OCI-LY1 (cell line): ENCODE measurements at regions not wholly inside any gene's neighbourhood (a gene's known extent, or its start where the extent isn't known, plus 50 kb on each side); places are given as distances from the start of the nearest gene placed in this dataset.

Source experiments
- H2AFZ ChIP-seq: fragments of 200-600 bp; sonication (generic), shearing (Covaris generic); 2 replicates; pipeline ENCODE4 v1.6.0; 2014; ENCODE audit warnings: antibody characterized with exemption, mild to moderate bottlenecking, low read length
- H3F3A ChIP-seq: fragments of 200-600 bp; sonication (generic), shearing (Covaris generic); 2 replicates; pipeline ENCODE4 v1.6.0; 2014; ENCODE audit warnings: mild to moderate bottlenecking, antibody characterized with exemption, low read length, moderate library complexity; ENCODE audit not compliant: insufficient read depth
- H3K27ac ChIP-seq: fragments of 200-600 bp; sonication (generic); 2 replicates; pipeline ENCODE4 v1.5.1; 2014; ENCODE audit warnings: low read length, mixed run types, mild to moderate bottlenecking, low read depth; ENCODE audit not compliant: poor library complexity, severe bottlenecking
- H3K27me3 ChIP-seq: fragments of 200-600 bp; sonication (generic); 2 replicates; pipeline ENCODE4 v1.6.0; 2014; ENCODE audit warnings: antibody characterized with exemption, mild to moderate bottlenecking, low read length, moderate library complexity; ENCODE audit not compliant: insufficient read depth
- H3K36me3 ChIP-seq: fragments of 200-600 bp; sonication (generic); 2 replicates; pipeline ENCODE4 v1.6.1; 2014; ENCODE audit warnings: mild to moderate bottlenecking, antibody characterized with exemption, low read length, moderate library complexity, mixed read lengths; ENCODE audit not compliant: insufficient read depth
- H3K4me1 ChIP-seq: fragments of 200-600 bp; sonication (generic); 2 replicates; pipeline ENCODE4 v1.5.1; 2014; ENCODE audit warnings: mild to moderate bottlenecking, low read length, moderate library complexity; ENCODE audit not compliant: insufficient read depth, severe bottlenecking
- H3K4me2 ChIP-seq: fragments of 200-600 bp; sonication (generic), shearing (Covaris generic); 2 replicates; pipeline ENCODE4 v1.6.1; 2014; ENCODE audit warnings: low read length
- H3K4me3 ChIP-seq: fragments of 200-600 bp; sonication (generic); 2 replicates; pipeline ENCODE4 v1.5.1; 2014; ENCODE audit warnings: low read length, low read depth, mild to moderate bottlenecking, mixed read lengths; ENCODE audit not compliant: poor library complexity, severe bottlenecking
- H3K79me2 ChIP-seq: fragments of 200-600 bp; shearing (Covaris generic); 2 replicates; pipeline ENCODE4 v1.6.1; 2016; ENCODE audit warnings: mixed run types, low read length, mixed read lengths; ENCODE audit not compliant: insufficient read depth
- H3K9ac ChIP-seq: fragments of 200-600 bp; sonication (generic), shearing (Covaris generic); 2 replicates; pipeline ENCODE4 v1.6.1; 2014; ENCODE audit warnings: mild to moderate bottlenecking, low read length, mixed read lengths
- H3K9me2 ChIP-seq: fragments of 200-600 bp; sonication (generic), shearing (Covaris generic); 2 replicates; pipeline ENCODE4 v1.6.1; 2014; ENCODE audit warnings: low read depth, mild to moderate bottlenecking, low read length, mixed read lengths
- H3K9me3 ChIP-seq: fragments of 200-600 bp; shearing (Covaris generic); 2 replicates; pipeline ENCODE4 v1.6.1; 2014; ENCODE audit warnings: low read length, mixed read lengths
- H4K20me1 ChIP-seq: fragments of 200-600 bp; sonication (generic), shearing (Covaris generic); 2 replicates; pipeline ENCODE4 v1.6.0; 2016; ENCODE audit warnings: mild to moderate bottlenecking, low read length; ENCODE audit not compliant: insufficient read depth
- CTCF ChIP-seq: fragments of 200-600 bp; sonication (generic), shearing (Covaris generic); IDR thresholded peaks from 2 replicates; pipeline ENCODE4 v1.5.1; 2017; ENCODE audit warnings: mild to moderate bottlenecking, antibody characterized with exemption, low read length, moderate library complexity, mixed read lengths
- EZH2 ChIP-seq: fragments of 200-600 bp; sonication (generic), shearing (Covaris generic); IDR thresholded peaks from 2 replicates; pipeline ENCODE4 v1.8.0; 2017; ENCODE audit warnings: borderline replicate concordance, mixed run types, mild to moderate bottlenecking, antibody characterized with exemption, low read length, moderate library complexity, mixed read lengths

GRCh38 chr12:100675432-100675831, 101.9 kb downstream of the GAS2L3 start:
- Histone ChIP-seq H3K4me1 (no peaks in the 10 kb centered on the region), H2AFZ (no peak overlapping the region), H3K9me2 (no peaks in the 10 kb centered on the region), H3K9me3 (no peaks in the 10 kb centered on the region), H3K4me3 (no peak overlapping the region), H3K27me3 (no peaks in the 10 kb centered on the region), H3K4me2 (no peak overlapping the region), H3K9ac (no peak overlapping the region), H3F3A (no peaks in the 10 kb centered on the region), H3K79me2 (no peaks in the 10 kb centered on the region), H4K20me1 (no peaks in the 10 kb centered on the region), H3K36me3 (no peaks in the 10 kb centered on the region), H3K27ac (no peak overlapping the region)
- no peak for TF ChIP-seq EZH2
- TF ChIP-seq CTCF, result no peak

GRCh38 chr12:100681074-100681473, 107.6 kb downstream of the GAS2L3 start:
- H3K9me2 ChIP-seq, result no peaks in the 10 kb centered on the region
- no peaks in the 10 kb centered on the region for H3K27me3 ChIP-seq
- no peak overlapping the region for H3K27ac ChIP-seq
- no peaks in the 10 kb centered on the region for H3F3A ChIP-seq
- no peak for TF ChIP-seq CTCF
- TF ChIP-seq EZH2, result no peak
- H2AFZ ChIP-seq, result no peak overlapping the region
- no peak overlapping the region for H3K9ac ChIP-seq
- H3K36me3 ChIP-seq, result no peaks in the 10 kb centered on the region
- no peaks in the 10 kb centered on the region for H3K4me1 ChIP-seq
- no peak overlapping the region for H3K4me2 ChIP-seq
- no peaks in the 10 kb centered on the region for H3K79me2 ChIP-seq
- H3K4me3 ChIP-seq, result no peak overlapping the region
- H3K9me3 ChIP-seq, result no peaks in the 10 kb centered on the region
- no peaks in the 10 kb centered on the region for H4K20me1 ChIP-seq

GRCh38 chr12:100682178-100682577, 108.7 kb downstream of the GAS2L3 start:
- no peaks in the 10 kb centered on the region for H3K9me3 ChIP-seq
- H3K4me1 ChIP-seq, result no peaks in the 10 kb centered on the region
- no peak overlapping the region for H2AFZ ChIP-seq
- no peaks in the 10 kb centered on the region for H3K9me2 ChIP-seq
- H3K4me3 ChIP-seq, result no peak overlapping the region
- TF ChIP-seq CTCF, result no peak
- no peak for TF ChIP-seq EZH2
- H3K27me3 ChIP-seq, result no peaks in the 10 kb centered on the region
- H3F3A ChIP-seq, result no peaks in the 10 kb centered on the region
- H3K79me2 ChIP-seq, result no peaks in the 10 kb centered on the region
- H3K4me2 ChIP-seq, result no peak overlapping the region
- no peak overlapping the region for H3K9ac ChIP-seq
- no peaks in the 10 kb centered on the region for H3K36me3 ChIP-seq
- H3K27ac ChIP-seq, result no peak overlapping the region
- no peaks in the 10 kb centered on the region for H4K20me1 ChIP-seq
